Mesodermal cell (in vitro differentiated cells): ENCODE measurements at regions not wholly inside any gene's neighbourhood (a gene's known extent, or its start where the extent isn't known, plus 50 kb on each side); places are given as distances from the start of the nearest gene placed in this dataset.

Source experiments
- H3K27ac ChIP-seq: 2 replicates; pipeline ENCODE4 v1.7.0; 2013; ENCODE audit warnings: mild to moderate bottlenecking, low read depth, low read length, moderate library complexity; ENCODE audit not compliant: severe bottlenecking
- H3K36me3 ChIP-seq: 2 replicates; pipeline ENCODE4 v1.7.1; 2013; ENCODE audit warnings: mild to moderate bottlenecking, low read length, moderate library complexity; ENCODE audit not compliant: control insufficient read depth, insufficient read depth
- H3K4me1 ChIP-seq: one replicate; pipeline ENCODE4 v1.7.1; 2013; ENCODE audit warnings: mild to moderate bottlenecking, low read length; ENCODE audit not compliant: insufficient read depth, control insufficient read depth, poor library complexity, severe bottlenecking
- H3K4me3 ChIP-seq: 2 replicates; pipeline ENCODE4 v1.7.0; 2013; ENCODE audit warnings: low read length, control low read depth, mild to moderate bottlenecking; ENCODE audit not compliant: insufficient read depth, poor library complexity, severe bottlenecking; ENCODE audit errors: extremely low read depth
- H3K9me3 ChIP-seq: 2 replicates; pipeline ENCODE4 v1.7.1; 2013; ENCODE audit warnings: mild to moderate bottlenecking, low read length, moderate library complexity; ENCODE audit not compliant: control insufficient read depth
- WGBS, 2 experiments: methylation state at CpG; one replicate each; pipeline ENCODE4 v1.1.5; 2013; ENCODE audit warnings: missing lambda C conversion rate in 2 of 2; ENCODE audit not compliant: insufficient coverage in 2 of 2; 5-methylcytosine and 5-hydroxymethylcytosine counted together

DNA sequence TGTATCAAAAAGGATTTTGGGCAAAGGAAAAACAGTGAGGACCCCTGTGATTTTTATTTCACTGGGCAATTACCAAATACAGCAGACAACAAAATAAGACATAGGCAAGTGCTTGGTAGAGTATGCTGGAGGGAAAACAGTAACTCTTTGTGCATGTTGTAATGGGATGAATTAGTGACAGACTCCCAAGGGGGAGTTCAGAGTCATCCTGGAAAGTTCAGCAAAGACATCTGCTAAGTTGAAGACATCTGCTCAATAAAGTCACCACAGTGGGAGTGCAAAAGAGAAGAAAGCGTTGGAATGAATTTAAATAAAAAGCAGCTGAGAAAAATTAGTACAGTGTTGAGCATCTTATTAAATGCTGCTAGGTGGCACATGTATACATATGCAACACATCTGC lies 378.8 kb upstream of the ISX start:
- H3K36me3 ChIP-seq = no peaks in the 10 kb centered on the region
- H3K4me1 ChIP-seq = no peaks in the 10 kb centered on the region
- no CpG with 5 or more reads among the region's 1 CpG for WGBS, 2 experiments
- H3K4me3 ChIP-seq = no peak overlapping the region
- H3K27ac ChIP-seq = no peak overlapping the region
- no peaks in the 10 kb centered on the region for H3K9me3 ChIP-seq

DNA sequence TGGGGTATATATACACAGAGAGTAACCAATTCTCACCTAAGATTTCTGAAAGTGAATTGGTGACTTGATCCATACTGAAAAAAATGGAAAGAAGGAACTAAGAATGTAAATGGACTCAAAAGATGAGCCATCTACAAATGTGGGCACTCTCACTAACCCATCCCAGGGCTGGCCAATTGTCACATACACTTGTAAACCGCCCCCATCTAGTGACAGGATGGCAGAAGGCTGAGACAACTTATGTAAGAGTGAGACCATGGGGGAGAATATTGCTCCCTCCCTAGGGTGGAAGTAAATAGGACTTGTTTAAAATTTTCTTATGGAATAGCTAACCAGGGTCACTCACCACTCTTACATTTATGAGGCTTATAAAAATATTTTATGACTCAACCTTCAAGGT lies 377.1 kb upstream of the ISX start:
- WGBS, 2 experiments = 100% methylated on average over 1 of the region's 1 CpG; no CpG with 5 or more reads in 1 of the 2 experiments
- Histone ChIP-seq H3K4me1 (no peaks in the 10 kb centered on the region), H3K4me3 (no peak overlapping the region), H3K27ac (no peak overlapping the region), H3K36me3 (no peaks in the 10 kb centered on the region), H3K9me3 (no peaks in the 10 kb centered on the region)

DNA sequence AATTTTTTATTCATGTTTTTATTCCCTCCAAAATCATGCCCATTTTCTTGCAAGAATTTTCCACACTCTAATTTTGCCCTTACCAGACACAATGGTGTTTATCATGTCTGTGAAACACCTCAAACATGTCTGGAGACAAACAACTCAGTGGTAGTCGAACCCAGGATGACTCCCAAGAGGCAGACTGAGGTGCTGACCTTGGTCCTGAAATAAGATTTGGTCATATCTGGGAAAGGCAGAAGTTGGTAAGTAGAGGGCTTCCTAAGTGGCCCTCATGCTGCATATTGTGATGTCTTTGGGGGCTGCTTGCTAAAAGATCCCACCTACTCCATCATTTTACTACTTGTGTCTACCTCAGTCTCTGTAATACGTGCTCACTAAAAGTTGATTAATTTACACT lies 369.4 kb upstream of the ISX start:
- Histone ChIP-seq H3K27ac (no peak overlapping the region), H3K9me3 (no peaks in the 10 kb centered on the region), H3K36me3 (no peaks in the 10 kb centered on the region), H3K4me1 (no peaks in the 10 kb centered on the region), H3K4me3 (no peak overlapping the region)
- WGBS, 2 experiments = 67% methylated on average over 1 of the region's 2 CpGs; no CpG with 5 or more reads in 1 of the 2 experiments

DNA sequence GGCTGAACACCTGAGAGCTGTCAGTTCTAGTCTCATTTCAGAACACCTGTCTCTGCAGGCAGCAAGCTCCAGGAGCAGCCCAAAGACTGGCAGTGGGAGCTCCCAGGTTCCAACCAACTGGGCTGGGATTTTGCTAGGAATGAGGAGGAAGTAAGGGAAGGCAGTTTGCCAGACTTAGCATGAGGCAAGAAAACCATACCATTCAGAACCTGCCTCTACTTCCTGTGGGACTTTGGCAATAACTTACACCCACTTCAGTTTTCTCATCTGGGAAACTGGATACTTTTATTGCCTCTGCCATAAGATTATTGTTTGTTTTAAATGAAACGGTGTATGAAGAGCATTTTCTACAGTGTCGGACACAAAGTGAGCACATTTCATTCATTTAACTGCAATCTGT lies 363.7 kb upstream of the ISX start:
- no peaks in the 10 kb centered on the region for H3K36me3 ChIP-seq
- H3K4me1 ChIP-seq = peaks cover 3% of the 10 kb centered on the region
- WGBS, 2 experiments = 100% methylated on average over 1 to 2 of the region's 2 CpGs
- H3K27ac ChIP-seq = no peak overlapping the region
- no peak overlapping the region for H3K4me3 ChIP-seq
- H3K9me3 ChIP-seq = no peaks in the 10 kb centered on the region

DNA sequence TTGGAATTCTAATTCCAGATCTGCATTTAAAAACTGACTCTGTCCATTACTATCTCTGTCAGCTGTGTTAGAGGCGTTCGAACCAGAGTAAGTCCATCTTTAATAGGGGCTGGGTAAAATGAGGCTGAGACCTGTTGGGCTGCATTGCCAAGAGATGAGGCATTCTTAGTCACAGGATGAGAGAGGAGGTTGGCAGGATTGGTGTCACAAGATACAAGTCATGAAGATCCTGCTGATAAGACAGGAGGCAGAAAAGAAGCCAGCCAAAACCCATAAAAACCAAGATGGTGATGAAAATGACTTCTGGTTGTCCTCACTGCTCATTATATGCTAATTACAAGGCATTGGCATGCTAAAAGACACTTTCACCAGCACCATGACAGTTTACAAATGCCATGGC lies 356.3 kb upstream of the ISX start:
- H3K27ac ChIP-seq = no peak overlapping the region
- H3K36me3 ChIP-seq = no peaks in the 10 kb centered on the region
- H3K4me1 ChIP-seq = peaks cover 10% of the 10 kb centered on the region
- 94% methylated on average over 2 of the region's 2 CpGs; no CpG with 5 or more reads in 1 of the 2 experiments for WGBS, 2 experiments
- peaks cover 8% of the 10 kb centered on the region for H3K9me3 ChIP-seq
- no peak overlapping the region for H3K4me3 ChIP-seq

DNA sequence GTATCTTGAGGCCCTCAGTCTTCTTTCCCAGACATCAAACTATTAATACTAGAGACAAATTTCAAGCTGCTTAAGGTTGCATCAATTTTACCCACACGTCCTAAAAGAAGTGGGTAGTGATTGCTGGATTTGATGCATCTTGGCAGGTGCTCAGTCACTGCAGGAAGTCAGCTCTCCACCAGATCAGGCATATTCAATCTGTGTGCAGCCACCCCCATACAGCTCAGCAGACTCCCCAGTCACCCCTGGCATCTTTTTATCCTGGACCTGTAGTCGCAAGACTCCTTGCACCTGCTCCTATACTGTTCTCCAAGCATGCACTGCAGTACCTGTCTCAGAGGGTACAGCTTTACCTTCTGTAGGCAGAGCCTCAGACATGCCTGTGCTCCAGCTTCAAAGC lies 343.1 kb upstream of the ISX start:
- 100% methylated on average over 1 of the region's 2 CpGs for WGBS, 2 experiments
- no peaks in the 10 kb centered on the region for H3K36me3 ChIP-seq
- no peak overlapping the region for H3K27ac ChIP-seq
- no peaks in the 10 kb centered on the region for H3K4me1 ChIP-seq
- peaks cover 11% of the 10 kb centered on the region for H3K9me3 ChIP-seq
- no peak overlapping the region for H3K4me3 ChIP-seq

DNA sequence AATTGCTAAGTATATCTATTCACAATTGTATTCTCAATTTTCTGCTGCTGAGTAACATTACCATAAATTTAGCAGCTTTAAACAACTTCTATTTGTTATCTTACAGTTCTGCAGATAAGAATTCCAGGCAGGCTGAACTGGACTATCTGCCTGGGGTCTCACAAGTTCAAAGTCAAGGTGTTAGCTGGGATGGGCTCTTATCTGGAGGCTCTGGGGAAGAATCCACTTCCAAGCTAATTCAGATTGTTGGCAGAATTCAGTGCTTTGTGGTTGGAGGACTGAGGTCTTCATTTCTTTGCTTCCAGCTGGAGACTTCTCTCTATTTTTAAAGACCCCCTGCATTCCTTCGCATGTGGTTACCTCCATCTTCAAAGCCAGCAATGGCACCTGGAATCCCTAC lies 329.9 kb upstream of the ISX start:
- H3K4me1 ChIP-seq = no peaks in the 10 kb centered on the region
- WGBS, 2 experiments = 100% methylated on average over 1 of the region's 1 CpG; no CpG with 5 or more reads in 1 of the 2 experiments

DNA sequence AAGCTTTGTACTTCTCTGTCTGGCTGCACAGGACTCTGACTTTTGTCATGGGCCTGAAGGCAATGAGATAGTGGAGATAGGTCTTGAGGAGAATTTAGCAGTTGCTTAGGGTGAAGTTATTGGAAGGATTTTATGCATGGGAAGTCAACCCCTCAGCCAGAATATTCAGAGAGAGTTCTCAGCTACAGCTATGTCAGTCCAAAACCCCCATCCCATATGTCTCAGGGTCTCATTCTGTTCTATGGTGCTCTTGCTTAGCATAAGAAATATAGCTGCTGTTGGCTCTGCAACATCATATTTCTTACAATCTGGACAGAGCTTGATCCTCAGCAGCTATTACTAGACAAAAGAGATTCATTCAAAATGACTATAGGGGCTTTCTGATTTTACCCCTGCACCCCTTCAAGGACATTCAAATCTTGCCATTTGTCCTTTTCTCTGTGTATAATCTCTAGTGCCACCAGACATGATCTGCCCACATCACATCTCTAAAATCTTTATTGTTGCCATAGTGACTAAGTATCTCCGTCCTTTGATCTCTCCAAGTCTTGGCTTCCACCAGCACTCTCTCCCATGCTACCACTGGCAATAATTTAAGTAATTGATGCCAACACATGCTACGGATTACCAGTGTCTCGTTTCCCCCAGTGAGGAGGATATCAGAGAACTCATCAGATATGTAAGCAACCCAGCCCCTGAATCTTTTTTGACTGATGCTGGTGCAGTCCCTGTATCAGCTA lies 327.1 kb upstream of the ISX start:
- peaks cover 2% of the 10 kb centered on the region for H3K9me3 ChIP-seq
- WGBS, 2 experiments = 89 to 90% methylated on average over 1 of the region's 3 CpGs
- no peaks in the 10 kb centered on the region for H3K4me1 ChIP-seq
- no peak overlapping the region for H3K27ac ChIP-seq
- no peaks in the 10 kb centered on the region for H3K36me3 ChIP-seq
- H3K4me3 ChIP-seq = no peak overlapping the region

More for the DNA sequence above, 329.9 kb upstream of the ISX start:
- Histone ChIP-seq H3K27ac (no peak overlapping the region), H3K36me3 (no peaks in the 10 kb centered on the region), H3K4me3 (no peak overlapping the region), H3K9me3 (peaks cover 7% of the 10 kb centered on the region)

DNA sequence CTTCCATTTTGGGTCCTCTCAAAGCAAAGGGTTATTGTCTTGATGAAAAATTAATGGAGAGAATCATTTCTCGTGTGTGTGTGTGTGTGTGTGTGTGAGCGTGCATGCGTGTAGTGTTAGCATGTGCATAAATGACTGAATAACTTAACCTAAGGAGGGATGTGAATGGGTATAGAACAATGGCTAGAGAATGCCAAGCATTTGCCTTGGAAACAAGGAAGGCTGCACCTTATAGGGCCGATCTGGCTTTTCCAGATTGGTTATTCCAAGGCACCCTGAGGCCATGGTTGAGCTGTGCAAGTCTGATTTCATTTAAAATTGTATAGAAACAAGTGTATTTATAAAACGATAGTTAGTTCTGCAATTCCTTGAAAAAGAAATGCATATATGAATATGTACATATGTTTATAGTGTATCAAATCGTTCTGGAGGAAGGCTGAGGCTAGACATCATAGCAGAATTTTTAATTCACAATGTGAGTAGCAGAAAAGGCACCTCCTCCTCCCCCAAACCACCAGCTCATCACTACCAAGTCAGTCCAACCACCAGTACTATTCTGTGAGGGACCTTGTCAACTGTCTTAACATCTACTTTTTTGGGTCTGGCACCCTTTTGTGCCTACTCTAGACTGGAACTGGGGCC lies 322.7 kb upstream of the ISX start:
- Histone ChIP-seq H3K36me3 (no peaks in the 10 kb centered on the region), H3K9me3 (no peaks in the 10 kb centered on the region), H3K27ac (no peak overlapping the region), H3K4me1 (no peaks in the 10 kb centered on the region), H3K4me3 (no peak overlapping the region)
- 71 to 73% methylated on average over 3 to 4 of the region's 6 CpGs for WGBS, 2 experiments

DNA sequence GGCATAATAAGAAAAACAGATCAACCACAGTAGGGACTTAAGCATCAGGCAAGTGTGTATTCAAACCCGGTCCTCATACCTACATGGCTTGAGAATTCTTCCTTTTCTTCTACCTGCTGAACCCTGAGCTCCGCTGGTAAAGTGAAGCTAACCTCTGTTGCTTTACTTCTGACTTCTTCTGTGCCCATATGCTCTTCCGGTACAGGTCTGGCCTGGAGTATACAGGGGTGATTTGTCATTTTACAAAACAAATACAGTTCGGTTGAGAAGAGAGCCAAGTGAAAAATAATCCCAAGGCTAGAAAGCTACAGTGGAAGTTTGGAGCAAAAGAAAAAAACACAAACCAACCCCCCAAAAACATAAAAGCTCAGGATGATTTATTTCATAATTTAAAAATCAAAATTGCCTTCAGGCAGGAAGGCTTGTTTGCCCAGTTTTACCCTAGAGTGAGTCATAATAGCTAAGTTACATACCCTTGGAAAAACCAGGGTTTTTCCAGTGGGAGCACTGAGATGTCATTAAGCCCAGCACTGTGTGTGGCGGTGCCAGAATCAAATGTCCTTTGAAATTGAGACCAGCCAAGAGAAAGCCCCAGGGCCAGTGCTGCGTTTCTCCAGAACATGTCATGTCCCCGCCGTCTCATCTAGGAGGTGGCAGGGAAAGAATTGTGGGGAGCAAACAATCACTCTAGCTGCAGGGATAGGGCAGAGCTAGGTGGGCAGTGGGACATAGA lies 305.5 kb upstream of the ISX start:
- H3K27ac ChIP-seq = peak overlapping the region; percentile 11
- 84 to 91% methylated on average over 5 to 6 of the region's 8 CpGs for WGBS, 2 experiments
- no peaks in the 10 kb centered on the region for H3K36me3 ChIP-seq
- peaks cover 11% of the 10 kb centered on the region for H3K9me3 ChIP-seq
- H3K4me3 ChIP-seq = no peak overlapping the region
- peaks cover 14% of the 10 kb centered on the region for H3K4me1 ChIP-seq
